CD4-positive, CD25-positive, alpha-beta regulatory T cell (primary cell): ENCODE measurements at regions not wholly inside any gene's neighbourhood (a gene's known extent, or its start where the extent isn't known, plus 50 kb on each side); places are given as distances from the start of the nearest gene placed in this dataset.
A peak's percentile ranks its signal among the peaks of the same experiment; 100 is the strongest.
"Not testable (repeated sequence)": the region's sequence is repeated elsewhere in the genome, so short reads cannot be mapped to it uniquely, and the experiment has no call there.

Source experiments
- ATAC-seq, 2 donors: fragments of 150-1000 bp; cut with Tn5 transposase; one replicate each; pipeline ENCODE4 v1.10.0; 2021; ENCODE audit warnings: low read depth in 2 of 2, moderate number of reproducible peaks in 2 of 2, moderate library complexity in 1 of 2
- DNase-seq, 3 donors: peaks; one replicate each; pipeline versions ENCODE4 v3.0.0 to v3.0.0-alpha.2; 2012 to 2022; ENCODE audit warnings: mixed read lengths in 1 of 3
- H3K27ac ChIP-seq: one replicate; pipeline ENCODE4 v1.7.0; 2013; ENCODE audit warnings: mild to moderate bottlenecking, low read length; ENCODE audit not compliant: insufficient read depth, poor library complexity, severe bottlenecking
- H3K27me3 ChIP-seq: one replicate; pipeline ENCODE4 v1.7.0; 2013; ENCODE audit warnings: low read length; ENCODE audit not compliant: control insufficient read depth, insufficient read depth
- H3K36me3 ChIP-seq: one replicate; pipeline ENCODE4 v1.7.0; 2013; ENCODE audit warnings: mild to moderate bottlenecking, low read length, moderate library complexity; ENCODE audit not compliant: control insufficient read depth, insufficient read depth
- H3K4me1 ChIP-seq: 2 replicates; pipeline ENCODE4 v1.7.0; 2013; ENCODE audit warnings: mild to moderate bottlenecking, low read length; ENCODE audit not compliant: insufficient read depth, control insufficient read depth, poor library complexity, severe bottlenecking
- H3K4me3 ChIP-seq: one replicate; pipeline ENCODE4 v1.7.0; 2013; ENCODE audit warnings: low read depth, mild to moderate bottlenecking, low read length, moderate library complexity
- H3K9me3 ChIP-seq, 2 experiments: 1 replicate in 1 of 2; 2 replicates in 1 of 2; pipeline ENCODE4 v1.7.0; 2013; ENCODE audit warnings: low read length in 2 of 2, mild to moderate bottlenecking in 1 of 2, moderate library complexity in 1 of 2; ENCODE audit not compliant: control insufficient read depth in 2 of 2
- H3K27ac Mint-ChIP-seq, 3 donors: one replicate each; pipeline ENCODE4 v1.8.0; 2020 to 2022; ENCODE audit warnings: mild to moderate bottlenecking in 3 of 3, mixed read lengths in 3 of 3, moderate library complexity in 2 of 3
- H3K27me3 Mint-ChIP-seq: one replicate; pipeline ENCODE4 v1.8.0; 2022; ENCODE audit warnings: mild to moderate bottlenecking, mixed read lengths
- H3K36me3 Mint-ChIP-seq: one replicate; pipeline ENCODE4 v1.8.0; 2020; ENCODE audit warnings: mixed read lengths
- H3K4me1 Mint-ChIP-seq, 4 donors: one replicate each; pipeline ENCODE4 v1.8.0; 2020 to 2022; ENCODE audit warnings: mixed read lengths in 4 of 4, mild to moderate bottlenecking in 1 of 4
- H3K4me3 Mint-ChIP-seq, 4 donors: one replicate each; pipeline ENCODE4 v1.8.0; 2020 to 2022; ENCODE audit warnings: mild to moderate bottlenecking in 4 of 4, mixed read lengths in 4 of 4, moderate library complexity in 3 of 4
- H3K9me3 Mint-ChIP-seq, 7 donors: one replicate each; pipeline ENCODE4 v1.8.0; 2020 to 2022; ENCODE audit warnings: mixed read lengths in 7 of 7, mild to moderate bottlenecking in 3 of 7, moderate library complexity in 2 of 7

GRCh38 chrX:71822314-71822713 is 59.2 kb downstream of the CXorf49B start:
- not testable (repeated sequence) for H3K4me1 ChIP-seq, DNase-seq, H3K36me3 ChIP-seq, H3K27me3 Mint-ChIP-seq, H3K4me3 ChIP-seq, H3K27ac Mint-ChIP-seq, H3K27me3 ChIP-seq, H3K9me3 ChIP-seq, H3K36me3 Mint-ChIP-seq, ATAC-seq, H3K4me3 Mint-ChIP-seq, H3K4me1 Mint-ChIP-seq, H3K9me3 Mint-ChIP-seq, H3K27ac ChIP-seq

DNA sequence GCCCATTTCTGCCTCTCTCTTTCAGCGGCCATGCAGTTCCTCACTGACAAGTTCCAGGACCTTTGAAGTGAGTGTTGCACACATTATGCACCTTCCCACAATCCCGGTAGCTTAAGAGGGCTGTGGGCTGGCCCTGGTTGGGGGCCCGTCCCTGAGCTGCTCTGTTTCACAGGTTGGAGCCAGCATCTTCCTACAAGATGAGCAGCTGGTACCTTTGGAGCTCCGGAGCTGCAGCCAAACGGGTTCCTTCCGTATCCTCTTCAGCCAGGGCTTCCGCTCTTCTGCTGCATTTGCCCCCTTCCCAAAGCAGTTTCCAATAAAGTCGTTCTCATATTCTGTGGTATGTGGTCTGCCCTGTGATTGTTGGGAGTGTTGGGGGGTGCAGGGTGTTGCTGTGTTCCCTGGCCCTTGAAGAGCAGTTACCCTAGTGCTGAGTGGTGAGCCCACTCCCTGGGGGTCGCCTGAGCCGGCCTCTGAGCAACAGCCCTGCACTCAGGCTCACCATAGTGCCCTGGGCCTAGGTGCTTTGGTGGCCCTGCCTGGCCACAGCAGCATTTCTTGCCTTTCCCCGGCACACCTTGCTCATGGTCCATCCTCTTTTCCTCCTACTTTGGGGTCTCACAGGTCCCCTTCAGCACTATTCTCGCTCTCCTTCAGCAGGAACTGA is 60.4 kb downstream of the CXorf49B start:
- no peak overlapping the region for H3K4me3 ChIP-seq
- H3K4me3 Mint-ChIP-seq: no peak overlapping the region
- H3K36me3 ChIP-seq: no peaks in the 10 kb centered on the region
- no peaks in the 10 kb centered on the region for H3K36me3 Mint-ChIP-seq
- peaks cover 0 to 2% (median 0%) of the 10 kb centered on the region in 7 donors for H3K9me3 Mint-ChIP-seq
- peaks cover 4% of the 10 kb centered on the region for H3K27me3 Mint-ChIP-seq
- no peak overlapping the region for H3K27ac ChIP-seq
- H3K27me3 ChIP-seq: no peaks in the 10 kb centered on the region
- H3K4me1 Mint-ChIP-seq: no peaks in the 10 kb centered on the region
- peak overlapping the region in 1 of 3 donors; percentile 74 for H3K27ac Mint-ChIP-seq
- H3K9me3 ChIP-seq: no peaks in the 10 kb centered on the region
- ATAC-seq (no peak), DNase-seq (no peak)
- H3K4me1 ChIP-seq: no peaks in the 10 kb centered on the region

DNA sequence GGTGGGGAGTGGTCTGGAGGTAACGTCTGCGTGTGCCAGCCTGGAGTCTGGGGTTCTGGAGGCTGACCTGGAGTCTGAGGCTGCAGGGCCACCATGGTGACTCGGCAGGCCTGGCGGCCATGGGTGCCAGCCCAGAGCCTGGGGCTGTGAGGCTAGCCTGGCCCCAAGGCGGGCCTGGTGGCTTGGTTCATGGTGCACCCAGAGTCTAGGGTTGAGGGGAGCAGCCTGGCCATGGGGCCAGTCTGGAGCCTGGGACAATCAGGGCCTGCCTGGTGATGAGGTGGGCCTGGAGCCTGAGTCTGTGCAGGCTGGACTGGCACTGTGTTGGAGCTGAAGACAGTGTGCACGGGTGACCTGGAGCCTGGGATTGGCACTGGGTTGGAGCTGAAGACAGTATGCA is 64.9 kb downstream of the CXorf49B start:
- Histone ChIP-seq H3K27me3 (no peaks in the 10 kb centered on the region), H3K4me1 (no peaks in the 10 kb centered on the region), H3K36me3 (no peaks in the 10 kb centered on the region), H3K4me3 (no peak overlapping the region), H3K27ac (no peak overlapping the region), H3K9me3 (no peaks in the 10 kb centered on the region)
- Mint-ChIP-seq H3K4me1 (no peaks in the 10 kb centered on the region), H3K27me3 (peaks cover 7% of the 10 kb centered on the region), H3K27ac (no peak overlapping the region), H3K36me3 (no peaks in the 10 kb centered on the region), H3K4me3 (no peak overlapping the region), H3K9me3 (peaks cover 0 to 15% (median 3%) of the 10 kb centered on the region in 7 donors)
- no peak for DNase-seq
- ATAC-seq: no peak

- H3K4me1 ChIP-seq, H3K27ac ChIP-seq, H3K27me3 Mint-ChIP-seq, ATAC-seq, H3K9me3 ChIP-seq, H3K4me3 Mint-ChIP-seq, DNase-seq, H3K27ac Mint-ChIP-seq, H3K36me3 Mint-ChIP-seq, H3K4me3 ChIP-seq, H3K27me3 ChIP-seq, H3K36me3 ChIP-seq, H3K4me1 Mint-ChIP-seq: not testable (repeated sequence)
- H3K9me3 Mint-ChIP-seq: peaks cover 0 to 10% (median 0%) of the 10 kb centered on the region in 7 donors
Measured at GRCh38 chrX:71838092-71838491, 72.6 kb upstream of the NHSL2 start.

- no peak overlapping the region for H3K4me3 Mint-ChIP-seq
- ATAC-seq (no peak), DNase-seq (no peak)
- Histone ChIP-seq H3K27ac (no peak overlapping the region), H3K4me3 (no peak overlapping the region), H3K9me3 (no peaks in the 10 kb centered on the region), H3K36me3 (no peaks in the 10 kb centered on the region), H3K4me1 (no peaks in the 10 kb centered on the region), H3K27me3 (peaks cover 8% of the 10 kb centered on the region)
- peaks cover 13% of the 10 kb centered on the region for H3K27me3 Mint-ChIP-seq
- H3K9me3 Mint-ChIP-seq: peaks cover 0 to 6% (median 3%) of the 10 kb centered on the region in 7 donors
- no peaks in the 10 kb centered on the region for H3K4me1 Mint-ChIP-seq
- H3K36me3 Mint-ChIP-seq: no peaks in the 10 kb centered on the region
- no peak overlapping the region for H3K27ac Mint-ChIP-seq
Measured at GRCh38 chrX:71846429-71846828, 64.2 kb upstream of the NHSL2 start.

- peaks cover 0 to 2% (median 0%) of the 10 kb centered on the region in 7 donors for H3K9me3 Mint-ChIP-seq
- no peak overlapping the region for H3K4me3 ChIP-seq
- peaks cover 2% of the 10 kb centered on the region for H3K27me3 ChIP-seq
- no peak for DNase-seq
- H3K4me1 Mint-ChIP-seq: no peaks in the 10 kb centered on the region
- no peaks in the 10 kb centered on the region for H3K9me3 ChIP-seq
- no peak overlapping the region for H3K27ac Mint-ChIP-seq
- no peaks in the 10 kb centered on the region for H3K36me3 Mint-ChIP-seq
- peaks cover 26% of the 10 kb centered on the region for H3K27me3 Mint-ChIP-seq
- no peaks in the 10 kb centered on the region for H3K36me3 ChIP-seq
- H3K4me1 ChIP-seq: no peaks in the 10 kb centered on the region
- H3K27ac ChIP-seq: no peak overlapping the region
- no peak overlapping the region for H3K4me3 Mint-ChIP-seq
- no peak for ATAC-seq
Measured at GRCh38 chrX:71852182-71852581, 58.5 kb upstream of the NHSL2 start.

DNA sequence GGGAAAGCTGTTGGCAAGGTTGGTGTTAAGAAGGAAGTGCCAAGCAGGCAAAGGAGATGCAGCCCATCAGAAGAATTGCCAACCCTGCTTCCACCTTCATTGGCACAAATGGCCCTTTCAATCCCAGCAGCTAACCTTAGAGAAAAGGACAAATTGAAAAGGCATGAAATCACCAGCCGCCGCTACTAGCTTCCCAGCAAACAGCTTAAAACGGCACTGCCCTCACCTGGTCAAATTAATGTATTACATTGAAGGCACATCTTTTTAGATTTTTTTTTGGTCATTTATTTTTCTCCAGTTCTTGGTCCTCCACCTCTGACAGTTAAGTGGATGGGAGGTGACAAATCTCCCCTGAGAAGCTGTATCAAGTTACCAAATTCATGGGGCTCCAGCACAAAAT is 51.0 kb upstream of the NHSL2 start:
- Mint-ChIP-seq H3K9me3 (no peaks in the 10 kb centered on the region), H3K36me3 (no peaks in the 10 kb centered on the region), H3K4me3 (no peak overlapping the region), H3K4me1 (peaks cover 0 to 4% (median under 1%) of the 10 kb centered on the region in 4 donors), H3K27ac (no peak overlapping the region), H3K27me3 (peaks cover 20% of the 10 kb centered on the region)
- ATAC-seq: peak in 1 of 2 donors; percentile 37
- Histone ChIP-seq H3K9me3 (no peaks in the 10 kb centered on the region), H3K27me3 (no peaks in the 10 kb centered on the region), H3K4me1 (peaks cover 3% of the 10 kb centered on the region), H3K27ac (no peak overlapping the region), H3K36me3 (no peaks in the 10 kb centered on the region), H3K4me3 (no peak overlapping the region)
- peak; percentile 4 to 55 (median 45) for DNase-seq
